Mucosa of rectum (tissue), 2 donors: ENCODE measurements at regions not wholly inside any gene's neighbourhood (a gene's known extent, or its start where the extent isn't known, plus 50 kb on each side); places are given as distances from the start of the nearest gene placed in this dataset.

Source experiments
- H3K27ac ChIP-seq, 2 donors: one replicate each; pipeline ENCODE4 v1.7.0; 2013; ENCODE audit warnings: inconsistent platforms in 2 of 2, low read depth in 2 of 2, low read length in 2 of 2
- H3K27me3 ChIP-seq, 2 donors: one replicate each; pipeline ENCODE4 v1.7.0; 2013; ENCODE audit warnings: low read length in 2 of 2; ENCODE audit not compliant: control insufficient read depth in 2 of 2, insufficient read depth in 2 of 2
- H3K36me3 ChIP-seq, 2 donors: one replicate each; pipeline ENCODE4 v1.7.0; 2013; ENCODE audit warnings: low read length in 2 of 2; ENCODE audit not compliant: control insufficient read depth in 2 of 2, insufficient read depth in 2 of 2
- H3K4me1 ChIP-seq, 2 donors: one replicate each; pipeline ENCODE4 v1.7.0; 2013; ENCODE audit warnings: low read length in 2 of 2, mild to moderate bottlenecking in 1 of 2; ENCODE audit not compliant: control insufficient read depth in 2 of 2, insufficient read depth in 2 of 2
- H3K4me3 ChIP-seq, 2 donors: one replicate each; pipeline ENCODE4 v1.7.0; 2013; ENCODE audit warnings: low read length in 2 of 2
- H3K9ac ChIP-seq, 2 donors: one replicate each; pipeline ENCODE4 v1.7.0; 2013; ENCODE audit warnings: low read length in 2 of 2, low read depth in 1 of 2, mild to moderate bottlenecking in 1 of 2
- H3K9me3 ChIP-seq, 2 donors: one replicate each; pipeline ENCODE4 v1.7.0; 2013; ENCODE audit warnings: low read length in 2 of 2; ENCODE audit not compliant: control insufficient read depth in 2 of 2
- donor health status: healthy.
- donor health status: Normal muscosa, but diverticular disease.

- no peaks in the 10 kb centered on the region for H3K36me3 ChIP-seq
- no peaks in the 10 kb centered on the region for H3K4me1 ChIP-seq
- no peaks in the 10 kb centered on the region for H3K27me3 ChIP-seq
- peak overlapping the region in 1 of 2 donors; percentile 6 for H3K27ac ChIP-seq
- H3K9me3 ChIP-seq, result no peaks in the 10 kb centered on the region
- no peak overlapping the region for H3K9ac ChIP-seq
- no peak overlapping the region for H3K4me3 ChIP-seq
Measured at GRCh38 chr2:217075268-217076057, 215.6 kb upstream of the TNP1 start.

- Histone ChIP-seq H3K9me3 (no peaks in the 10 kb centered on the region), H3K27ac (peak overlapping the region in 1 of 2 donors; percentile 6), H3K4me3 (no peak overlapping the region), H3K27me3 (no peaks in the 10 kb centered on the region), H3K9ac (no peak overlapping the region), H3K36me3 (no peaks in the 10 kb centered on the region), H3K4me1 (no peaks in the 10 kb centered on the region)
Measured at GRCh38 chr2:217074576-217075255, 214.9 kb upstream of the TNP1 start.

- Histone ChIP-seq H3K9me3 (no peaks in the 10 kb centered on the region), H3K9ac (no peak overlapping the region), H3K4me1 (no peaks in the 10 kb centered on the region), H3K36me3 (no peaks in the 10 kb centered on the region), H3K27ac (no peak overlapping the region), H3K4me3 (no peak overlapping the region), H3K27me3 (no peaks in the 10 kb centered on the region)
Measured at GRCh38 chr2:217071416-217071815, 211.6 kb upstream of the TNP1 start.

DNA sequence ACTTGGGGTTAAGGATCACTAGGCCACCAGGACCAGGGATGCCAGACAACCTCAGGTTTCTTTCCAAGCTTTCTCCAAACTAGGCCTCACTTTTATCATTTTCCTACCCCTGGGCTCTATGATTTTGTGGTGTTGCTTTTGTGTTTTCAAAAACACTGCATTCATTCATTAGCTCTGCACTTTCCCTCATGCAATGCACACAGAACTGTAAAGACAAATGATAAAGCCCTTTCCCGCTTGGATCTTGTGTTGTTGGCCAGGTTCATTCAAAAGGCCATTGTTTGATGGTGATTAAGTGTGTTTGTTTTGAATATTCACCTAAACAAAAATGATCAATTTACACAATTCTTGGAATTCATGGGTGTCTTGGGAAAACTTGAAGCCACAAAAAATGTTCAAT lies 210.7 kb upstream of the TNP1 start:
- no peaks in the 10 kb centered on the region for H3K27me3 ChIP-seq
- H3K4me3 ChIP-seq, result no peak overlapping the region
- no peaks in the 10 kb centered on the region for H3K36me3 ChIP-seq
- no peaks in the 10 kb centered on the region for H3K4me1 ChIP-seq
- H3K9me3 ChIP-seq, result no peaks in the 10 kb centered on the region
- no peak overlapping the region for H3K27ac ChIP-seq
- H3K9ac ChIP-seq, result no peak overlapping the region

- no peaks in the 10 kb centered on the region for H3K9me3 ChIP-seq
- H3K9ac ChIP-seq, result no peak overlapping the region
- no peaks in the 10 kb centered on the region for H3K36me3 ChIP-seq
- no peaks in the 10 kb centered on the region for H3K4me1 ChIP-seq
- no peak overlapping the region for H3K4me3 ChIP-seq
- no peak overlapping the region for H3K27ac ChIP-seq
- H3K27me3 ChIP-seq, result no peaks in the 10 kb centered on the region
Measured at GRCh38 chr2:217070043-217070430, 210.2 kb upstream of the TNP1 start.

- Histone ChIP-seq H3K9me3 (no peaks in the 10 kb centered on the region), H3K27me3 (no peaks in the 10 kb centered on the region), H3K36me3 (no peaks in the 10 kb centered on the region), H3K27ac (no peak overlapping the region), H3K9ac (no peak overlapping the region), H3K4me3 (no peak overlapping the region), H3K4me1 (no peaks in the 10 kb centered on the region)
Measured at GRCh38 chr2:217069263-217070042, 209.6 kb upstream of the TNP1 start.

GRCh38 chr2:217068677-217069250 lies 208.9 kb upstream of the TNP1 start:
- H3K27me3 ChIP-seq, result no peaks in the 10 kb centered on the region
- H3K4me3 ChIP-seq, result no peak overlapping the region
- H3K9me3 ChIP-seq, result no peaks in the 10 kb centered on the region
- no peak overlapping the region for H3K9ac ChIP-seq
- H3K4me1 ChIP-seq, result no peaks in the 10 kb centered on the region
- H3K27ac ChIP-seq, result no peak overlapping the region
- no peaks in the 10 kb centered on the region for H3K36me3 ChIP-seq

DNA sequence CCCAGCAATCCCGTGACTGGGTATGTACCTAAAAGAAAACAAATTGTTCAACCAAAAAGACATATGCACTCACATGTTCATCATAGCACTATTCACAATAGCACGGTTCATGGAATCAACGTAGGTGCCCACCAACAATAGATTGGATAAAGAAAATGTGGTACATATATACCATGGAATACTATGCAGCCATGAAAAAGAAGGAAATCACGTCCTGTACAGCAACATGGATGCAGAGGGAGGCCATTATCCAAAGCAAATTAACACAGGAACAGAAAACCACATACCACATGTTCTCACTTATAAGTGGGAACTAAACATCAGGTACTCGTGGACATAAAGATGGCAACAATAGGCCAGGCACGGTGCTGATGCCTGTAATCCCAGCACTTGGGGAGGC lies 207.9 kb upstream of the TNP1 start:
- no peaks in the 10 kb centered on the region for H3K4me1 ChIP-seq
- no peaks in the 10 kb centered on the region for H3K36me3 ChIP-seq
- H3K27me3 ChIP-seq, result no peaks in the 10 kb centered on the region
- H3K27ac ChIP-seq, result no peak overlapping the region
- H3K9me3 ChIP-seq, result no peaks in the 10 kb centered on the region
- no peak overlapping the region for H3K9ac ChIP-seq
- H3K4me3 ChIP-seq, result no peak overlapping the region

- H3K4me1 ChIP-seq, result no peaks in the 10 kb centered on the region
- no peak overlapping the region for H3K4me3 ChIP-seq
- no peaks in the 10 kb centered on the region for H3K9me3 ChIP-seq
- H3K27ac ChIP-seq, result no peak overlapping the region
- no peak overlapping the region for H3K9ac ChIP-seq
- no peaks in the 10 kb centered on the region for H3K36me3 ChIP-seq
- no peaks in the 10 kb centered on the region for H3K27me3 ChIP-seq
Measured at GRCh38 chr2:217066510-217067270, 206.8 kb upstream of the TNP1 start.
